Lung (tissue), 11 donors: ENCODE measurements at regions not wholly inside any gene's neighbourhood (a gene's known extent, or its start where the extent isn't known, plus 50 kb on each side); places are given as distances from the start of the nearest gene placed in this dataset.

Experiments
- ATAC-seq: fragments of 200-7000 bp; cut with Tn5 transposase; one replicate; pipeline ENCODE4 v1.9.1; 2020; ENCODE audit warnings: moderate number of reproducible peaks; ENCODE audit not compliant: insufficient read depth, low FRiP score
- DNase-seq, 3 donors: peaks; one replicate each; pipeline ENCODE4 v3.0.0-alpha.2; 2013 to 2017
- H3K27ac ChIP-seq, 2 donors: one replicate each; pipeline ENCODE4 v1.5.1; 2013; ENCODE audit warnings: mild to moderate bottlenecking in 2 of 2, moderate library complexity in 2 of 2, control low read depth in 1 of 2, inconsistent platforms in 1 of 2, low read depth in 1 of 2, low read length in 1 of 2
- H3K27me3 ChIP-seq, 3 donors: one replicate each; pipeline ENCODE4 v1.5.1; 2013; ENCODE audit warnings: low read length in 2 of 3; ENCODE audit not compliant: control insufficient read depth in 3 of 3, insufficient read depth in 3 of 3
- H3K36me3 ChIP-seq, 4 donors: one replicate each; pipeline ENCODE4 v1.5.1; 2013; ENCODE audit warnings: low read length in 4 of 4, mild to moderate bottlenecking in 1 of 4, moderate library complexity in 1 of 4; ENCODE audit not compliant: control insufficient read depth in 4 of 4, insufficient read depth in 4 of 4
- H3K4me1 ChIP-seq, 5 donors: one replicate each; pipeline ENCODE4 v1.5.1; 2013; ENCODE audit warnings: low read length in 5 of 5, mild to moderate bottlenecking in 2 of 5, moderate library complexity in 1 of 5; ENCODE audit not compliant: control insufficient read depth in 5 of 5, insufficient read depth in 5 of 5
- H3K4me3 ChIP-seq: one replicate; pipeline ENCODE4 v1.5.1; 2013; ENCODE audit warnings: mild to moderate bottlenecking, control low read depth, moderate library complexity
- H3K9ac ChIP-seq, 2 donors: one replicate each; pipeline ENCODE4 v1.5.1; 2013; ENCODE audit warnings: low read length in 2 of 2, control low read depth in 1 of 2; ENCODE audit not compliant: insufficient read depth in 1 of 2
- H3K9me3 ChIP-seq, 4 donors: one replicate each; pipeline ENCODE4 v1.5.1; 2013; ENCODE audit warnings: low read length in 3 of 4, mild to moderate bottlenecking in 1 of 4, moderate library complexity in 1 of 4; ENCODE audit not compliant: control insufficient read depth in 4 of 4, insufficient read depth in 3 of 4
- whole genome bisulfite sequencing, 2 donors: extraction: QIAGEN DNeasy Blood & Tissue Kit; methylation state at CpG; one replicate each; pipeline ENCODE4 v1.1.7; 2013; 5-methylcytosine and 5-hydroxymethylcytosine counted together
- TF ChIP-seq, protein P1 (sequence below): IDR thresholded peaks from 2 replicates; pipeline ENCODE4 v1.5.1; 2012; ENCODE audit warnings: mild to moderate bottlenecking; ENCODE audit errors: control extremely low read depth, extremely low read depth
- donor health status: control.
- donor health status: control.
- donor health status: Bipolar disorder and iron deficiency.
- donor health status: healthy.
- donor health status: DM: yes; HTN: yes; CAD: no.

DNA sequence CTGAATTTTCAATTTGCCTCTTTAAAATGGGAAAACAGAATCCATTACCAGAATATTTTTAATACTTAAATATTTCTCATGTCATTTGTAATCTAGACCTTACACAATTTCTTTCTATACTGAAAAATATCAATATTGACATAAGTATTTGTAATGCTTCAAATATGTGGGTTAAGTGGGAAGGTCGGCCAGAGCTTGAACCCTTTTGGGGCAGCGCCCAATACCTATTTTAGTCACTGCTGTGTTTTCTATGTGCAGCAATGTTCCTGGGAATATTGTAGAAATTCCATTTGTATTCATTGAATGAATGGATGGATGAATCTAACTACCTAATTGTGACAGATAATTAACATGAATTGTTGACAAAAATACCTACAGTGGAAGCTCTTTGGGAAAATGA lies 459.7 kb upstream of the ZNF717 start:
- Histone ChIP-seq H3K27ac (no peak overlapping the region), H3K4me3 (no peak overlapping the region), H3K36me3 (no peaks in the 10 kb centered on the region), H3K9me3 (no peaks in the 10 kb centered on the region), H3K9ac (no peak overlapping the region), H3K4me1 (peaks cover 0 to 4% (median 0%) of the 10 kb centered on the region in 5 donors), H3K27me3 (no peaks in the 10 kb centered on the region)
- ATAC-seq, result no peak
- 64 to 88% methylated on average over 2 of the region's 2 CpGs for WGBS, 2 donors
- peak in 1 of 3 donors; percentile 25 for DNase-seq
- TF ChIP-seq, protein P1, sequence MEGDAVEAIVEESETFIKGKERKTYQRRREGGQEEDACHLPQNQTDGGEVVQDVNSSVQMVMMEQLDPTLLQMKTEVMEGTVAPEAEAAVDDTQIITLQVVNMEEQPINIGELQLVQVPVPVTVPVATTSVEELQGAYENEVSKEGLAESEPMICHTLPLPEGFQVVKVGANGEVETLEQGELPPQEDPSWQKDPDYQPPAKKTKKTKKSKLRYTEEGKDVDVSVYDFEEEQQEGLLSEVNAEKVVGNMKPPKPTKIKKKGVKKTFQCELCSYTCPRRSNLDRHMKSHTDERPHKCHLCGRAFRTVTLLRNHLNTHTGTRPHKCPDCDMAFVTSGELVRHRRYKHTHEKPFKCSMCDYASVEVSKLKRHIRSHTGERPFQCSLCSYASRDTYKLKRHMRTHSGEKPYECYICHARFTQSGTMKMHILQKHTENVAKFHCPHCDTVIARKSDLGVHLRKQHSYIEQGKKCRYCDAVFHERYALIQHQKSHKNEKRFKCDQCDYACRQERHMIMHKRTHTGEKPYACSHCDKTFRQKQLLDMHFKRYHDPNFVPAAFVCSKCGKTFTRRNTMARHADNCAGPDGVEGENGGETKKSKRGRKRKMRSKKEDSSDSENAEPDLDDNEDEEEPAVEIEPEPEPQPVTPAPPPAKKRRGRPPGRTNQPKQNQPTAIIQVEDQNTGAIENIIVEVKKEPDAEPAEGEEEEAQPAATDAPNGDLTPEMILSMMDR, result no peak

DNA sequence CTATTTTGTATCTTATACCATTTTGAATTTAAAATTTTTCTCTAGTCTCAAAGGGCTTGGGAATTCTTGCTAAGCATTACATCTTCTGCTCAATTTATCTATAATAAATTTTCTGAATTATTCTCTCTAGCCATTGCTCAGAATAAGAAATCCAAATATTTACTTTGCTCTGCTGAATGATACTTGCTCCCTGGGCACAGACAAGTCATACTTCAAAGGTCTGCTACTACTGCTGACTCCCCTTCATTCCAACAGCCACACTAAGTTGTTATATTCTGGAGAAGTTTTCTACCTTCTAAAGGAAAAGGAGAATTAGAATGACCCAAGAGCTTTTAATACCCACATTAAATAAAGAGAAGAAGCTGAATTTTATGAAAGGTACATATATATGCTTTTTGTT lies 460.3 kb upstream of the ZNF717 start:
- DNase-seq (peak in 1 of 3 donors; percentile 13), ATAC-seq (no peak)
- Histone ChIP-seq H3K9ac (no peak overlapping the region), H3K4me3 (no peak overlapping the region), H3K9me3 (no peaks in the 10 kb centered on the region), H3K36me3 (no peaks in the 10 kb centered on the region), H3K27me3 (no peaks in the 10 kb centered on the region), H3K27ac (no peak overlapping the region), H3K4me1 (peaks cover 0 to 4% (median 0%) of the 10 kb centered on the region in 5 donors)
- TF ChIP-seq, protein P1, result no peak

DNA sequence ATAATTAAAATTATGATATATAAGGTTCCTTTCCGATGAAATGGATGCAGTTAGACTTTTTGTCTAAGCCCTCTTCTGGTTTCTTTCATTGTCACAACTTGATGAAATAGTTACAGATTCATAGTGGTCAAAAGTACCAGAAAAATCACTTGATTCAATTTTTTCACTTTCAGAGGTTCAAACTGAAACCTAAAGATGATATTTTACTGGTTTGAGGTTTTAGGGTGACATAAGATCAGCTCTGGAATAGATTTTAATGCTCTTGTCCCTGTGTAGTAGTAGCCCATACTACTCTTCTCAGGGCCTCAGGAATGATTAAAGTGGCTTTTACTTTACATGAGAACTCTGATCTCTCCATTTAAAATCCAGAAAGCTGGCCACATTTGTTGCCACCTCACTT lies 479.1 kb upstream of the ZNF717 start:
- TF ChIP-seq, protein P1, result no peak
- H3K4me1 ChIP-seq, result peaks cover 0 to 7% (median 0%) of the 10 kb centered on the region in 5 donors
- DNase-seq, result no peak
- H3K36me3 ChIP-seq, result no peaks in the 10 kb centered on the region
- H3K27me3 ChIP-seq, result no peaks in the 10 kb centered on the region
- no peak for ATAC-seq
- no peak overlapping the region for H3K9ac ChIP-seq
- 90 to 93% methylated on average over 1 of the region's 1 CpG for WGBS, 2 donors
- no peaks in the 10 kb centered on the region for H3K9me3 ChIP-seq
- H3K27ac ChIP-seq, result no peak overlapping the region
- no peak overlapping the region for H3K4me3 ChIP-seq

DNA sequence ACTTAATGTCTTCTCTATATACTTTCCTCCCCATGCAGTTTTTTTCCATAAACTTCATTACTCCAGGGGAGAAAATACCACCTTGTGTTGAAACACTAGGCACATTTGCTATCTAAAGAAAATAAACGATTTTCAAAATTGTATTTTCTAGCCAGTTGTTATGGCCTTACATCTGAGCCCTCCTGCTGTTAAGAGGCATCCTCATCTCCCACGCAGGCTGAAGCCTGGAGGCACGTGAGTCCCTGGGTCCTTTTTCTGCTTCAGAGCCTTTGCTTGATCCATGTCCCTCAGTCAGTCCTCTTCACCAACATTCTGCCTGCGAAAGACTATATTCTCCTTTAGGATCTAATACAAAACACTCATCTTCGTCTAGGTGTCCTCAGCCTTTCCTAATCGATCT lies 479.6 kb upstream of the ZNF717 start:
- Histone ChIP-seq H3K9me3 (no peaks in the 10 kb centered on the region), H3K27me3 (no peaks in the 10 kb centered on the region), H3K36me3 (no peaks in the 10 kb centered on the region), H3K9ac (no peak overlapping the region), H3K4me1 (peaks cover 0 to 7% (median 0%) of the 10 kb centered on the region in 5 donors), H3K27ac (no peak overlapping the region), H3K4me3 (no peak overlapping the region)
- TF ChIP-seq, protein P1, result no peak
- ATAC-seq, result no peak
- DNase-seq, result no peak
- WGBS, 2 donors, result 82 to 86% methylated on average over 6 of the region's 6 CpGs
